OCI-LY7 (cell line): ENCODE measurements at regions not wholly inside any gene's neighbourhood (a gene's known extent, or its start where the extent isn't known, plus 50 kb on each side); places are given as distances from the start of the nearest gene placed in this dataset.

Experiments used
- EZH2phosphoT487 ChIP-seq: fragments of 200-600 bp; sonication (generic); IDR thresholded peaks from 2 replicates; pipeline ENCODE4 v1.6.1; 2018; ENCODE audit warnings: low read depth, borderline replicate concordance, mild to moderate bottlenecking, mixed run types, antibody characterized with exemption, low read length, moderate library complexity, mixed read lengths
- TF ChIP-seq, protein P1 (sequence below): fragments of 200-600 bp; sonication (generic); conservative IDR thresholded peaks from 2 replicates; pipeline ENCODE4 v1.5.1; 2014; ENCODE audit warnings: mild to moderate bottlenecking, antibody characterized with exemption, low read length, moderate library complexity, mixed read lengths

DNA sequence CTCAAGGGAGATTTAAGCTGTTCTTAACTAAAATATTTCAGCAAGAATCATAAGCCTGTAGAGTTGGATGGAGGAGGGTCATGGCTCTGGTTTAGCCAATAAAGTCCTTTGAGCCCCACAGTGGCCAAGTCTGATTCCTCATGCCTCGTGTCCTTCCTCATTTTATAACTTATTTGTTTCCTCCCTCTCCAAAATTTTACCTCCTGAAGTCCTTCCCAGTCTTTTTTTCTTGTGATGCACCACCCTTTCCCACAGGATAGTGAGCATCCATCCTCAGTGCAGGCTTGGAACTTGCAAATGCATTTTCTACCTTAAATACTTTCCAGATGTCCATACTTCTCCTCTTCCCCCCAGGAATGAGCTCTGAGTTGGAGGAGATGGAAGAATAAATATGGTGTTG lies 162.7 kb upstream of the AGTR1 start:
- TF ChIP-seq, protein P1, sequence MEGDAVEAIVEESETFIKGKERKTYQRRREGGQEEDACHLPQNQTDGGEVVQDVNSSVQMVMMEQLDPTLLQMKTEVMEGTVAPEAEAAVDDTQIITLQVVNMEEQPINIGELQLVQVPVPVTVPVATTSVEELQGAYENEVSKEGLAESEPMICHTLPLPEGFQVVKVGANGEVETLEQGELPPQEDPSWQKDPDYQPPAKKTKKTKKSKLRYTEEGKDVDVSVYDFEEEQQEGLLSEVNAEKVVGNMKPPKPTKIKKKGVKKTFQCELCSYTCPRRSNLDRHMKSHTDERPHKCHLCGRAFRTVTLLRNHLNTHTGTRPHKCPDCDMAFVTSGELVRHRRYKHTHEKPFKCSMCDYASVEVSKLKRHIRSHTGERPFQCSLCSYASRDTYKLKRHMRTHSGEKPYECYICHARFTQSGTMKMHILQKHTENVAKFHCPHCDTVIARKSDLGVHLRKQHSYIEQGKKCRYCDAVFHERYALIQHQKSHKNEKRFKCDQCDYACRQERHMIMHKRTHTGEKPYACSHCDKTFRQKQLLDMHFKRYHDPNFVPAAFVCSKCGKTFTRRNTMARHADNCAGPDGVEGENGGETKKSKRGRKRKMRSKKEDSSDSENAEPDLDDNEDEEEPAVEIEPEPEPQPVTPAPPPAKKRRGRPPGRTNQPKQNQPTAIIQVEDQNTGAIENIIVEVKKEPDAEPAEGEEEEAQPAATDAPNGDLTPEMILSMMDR: no peak
- no peak for TF ChIP-seq EZH2phosphoT487
